IMR-90 (cell line): ENCODE measurements at regions not wholly inside any gene's neighbourhood (a gene's known extent, or its start where the extent isn't known, plus 50 kb on each side); places are given as distances from the start of the nearest gene placed in this dataset.
A peak's percentile ranks its signal among the peaks of the same experiment; 100 is the strongest.

Experiments used
- ATAC-seq: fragments of 200-7000 bp; cut with Tn5 transposase; 2 replicates; pipeline ENCODE4 v1.9.1; 2020; ENCODE audit warnings: low read depth, mild to moderate bottlenecking, moderate library complexity
- BruUV-seq: library from RNA; stranded (reverse); fragments of 400-500 nt; replicated peaks from 2 replicates; lab custom pipeline; 2021; lab: Mats Ljungman, UMichigan
- CTCF ChIA-PET: fragments of 300-600 bp; formaldehyde crosslinking; extraction: SDS; loops from one replicate; lab custom pipeline; 2021; ENCODE audit warnings: antibody characterized with exemption; lab: Yijun Ruan, JAX
- POLR2A ChIA-PET: fragments of 300-600 bp; sonication (Branson Sonifier 250); formaldehyde crosslinking; loops from one replicate; lab custom pipeline; 2022; ENCODE audit warnings: antibody characterized with exemption; ENCODE audit not compliant: unreplicated experiment; lab: Charles Lee
- DNase-seq: peaks from one replicate; pipeline ENCODE4 v3.0.0; 2013
- H2AFZ ChIP-seq: replicated peaks from 2 replicates; pipeline ENCODE3; 2013; ENCODE audit warnings: low read length, mild to moderate bottlenecking; ENCODE audit not compliant: poor library complexity
- H2AK5ac ChIP-seq: 2 replicates; pipeline ENCODE4 v1.6.1; 2013; ENCODE audit warnings: low read depth, low read length, inconsistent platforms
- H2AK9ac ChIP-seq: replicated peaks from 2 replicates; pipeline ENCODE3; 2013; ENCODE audit warnings: mild to moderate bottlenecking, low read depth, low read length, moderate library complexity; ENCODE audit not compliant: poor library complexity
- H2BK120ac ChIP-seq: 2 replicates; pipeline ENCODE4 v1.6.1; 2013; ENCODE audit warnings: low read depth, low read length, inconsistent platforms
- H2BK15ac ChIP-seq: 3 replicates; pipeline ENCODE4 v1.6.1; 2013; ENCODE audit warnings: low read depth, low read length, inconsistent platforms
- H2BK20ac ChIP-seq: 2 replicates; pipeline ENCODE4 v1.6.1; 2013; ENCODE audit warnings: low read depth, mild to moderate bottlenecking, inconsistent platforms, low read length, moderate library complexity
- H2BK5ac ChIP-seq: 2 replicates; pipeline ENCODE4 v1.6.1; 2013; ENCODE audit warnings: mild to moderate bottlenecking, low read depth, low read length, inconsistent platforms; ENCODE audit not compliant: poor library complexity, severe bottlenecking
- H3K14ac ChIP-seq: replicated peaks from 2 replicates; pipeline ENCODE4 v1.6.1; 2013; ENCODE audit warnings: low read depth, low read length, inconsistent platforms
- H3K18ac ChIP-seq: 2 replicates; pipeline ENCODE4 v1.6.1; 2013; ENCODE audit warnings: low read depth, low read length, control low read depth
- H3K23ac ChIP-seq: 2 replicates; pipeline ENCODE4 v1.6.1; 2013; ENCODE audit warnings: low read depth, low read length, inconsistent platforms
- H3K27ac ChIP-seq: 2 replicates; pipeline ENCODE4 v1.5.1; 2013; ENCODE audit warnings: mild to moderate bottlenecking, control low read depth, low read length; ENCODE audit not compliant: insufficient read depth
- H3K27me3 ChIP-seq: 2 replicates; pipeline ENCODE4 v1.6.1; 2013; ENCODE audit warnings: low read length; ENCODE audit not compliant: control insufficient read depth, insufficient read depth
- H3K36me3 ChIP-seq: 2 replicates; pipeline ENCODE4 v1.6.1; 2013; ENCODE audit warnings: low read length, mixed read lengths; ENCODE audit not compliant: control insufficient read depth, insufficient read depth
- H3K4ac ChIP-seq: 2 replicates; pipeline ENCODE4 v1.6.1; 2013; ENCODE audit warnings: low read depth, low read length, inconsistent platforms
- H3K4me1 ChIP-seq: 2 replicates; pipeline ENCODE4 v1.6.1; 2013; ENCODE audit warnings: low read length, mixed read lengths; ENCODE audit not compliant: control insufficient read depth, insufficient read depth
- H3K4me2 ChIP-seq: 2 replicates; pipeline ENCODE4 v1.6.1; 2013; ENCODE audit warnings: low read depth, mild to moderate bottlenecking, control low read depth, low read length, moderate library complexity
- H3K4me3 ChIP-seq: 2 replicates; pipeline ENCODE4 v1.5.1; 2013; ENCODE audit warnings: low read depth, mild to moderate bottlenecking, control low read depth, low read length, moderate library complexity; ENCODE audit not compliant: insufficient read depth
- H3K56ac ChIP-seq: 2 replicates; pipeline ENCODE4 v1.6.1; 2013; ENCODE audit warnings: low read length, inconsistent platforms; ENCODE audit not compliant: insufficient read depth; ENCODE audit errors: extremely low read depth
- H3K79me1 ChIP-seq, 2 experiments: 2 replicates each; pipeline ENCODE4 v1.6.1; 2013; ENCODE audit warnings: low read length in 2 of 2, inconsistent platforms in 1 of 2, low read depth in 1 of 2
- H3K9ac ChIP-seq: 2 replicates; pipeline ENCODE4 v1.6.1; 2013; ENCODE audit warnings: low read depth, low read length, control low read depth
- H3K9me1 ChIP-seq: 2 replicates; pipeline ENCODE4 v1.6.1; 2013; ENCODE audit warnings: low read length, inconsistent platforms; ENCODE audit not compliant: insufficient read depth
- H3K9me3 ChIP-seq: 2 replicates; pipeline ENCODE4 v1.6.1; 2013; ENCODE audit warnings: low read length; ENCODE audit not compliant: control insufficient read depth, insufficient read depth
- H4K20me1 ChIP-seq: 2 replicates; pipeline ENCODE4 v1.6.1; 2013; ENCODE audit warnings: low read length, inconsistent platforms; ENCODE audit not compliant: insufficient read depth
- H4K5ac ChIP-seq: 2 replicates; pipeline ENCODE4 v1.6.1; 2013; ENCODE audit warnings: mild to moderate bottlenecking, low read depth, low read length, control low read depth
- H4K8ac ChIP-seq, 2 experiments: 2 replicates each; pipeline ENCODE4 v1.6.1; 2013; ENCODE audit warnings: low read depth in 2 of 2, low read length in 2 of 2, control low read depth in 1 of 2, inconsistent platforms in 1 of 2
- H4K91ac ChIP-seq: 2 replicates; pipeline ENCODE4 v1.6.1; 2013; ENCODE audit warnings: low read depth, low read length, inconsistent platforms; ENCODE audit not compliant: insufficient read depth
- BHLHE40 ChIP-seq: fragments of 150-350 bp; IDR thresholded peaks from 2 replicates; pipeline ENCODE4 v1.6.1; 2016; ENCODE audit warnings: mild to moderate bottlenecking, low read depth, low read length
- CHD1 ChIP-seq: IDR thresholded peaks from 2 replicates; pipeline ENCODE4 v1.6.1; 2012; ENCODE audit warnings: low read depth, low read length, improper control_type of control experiment
- FOS ChIP-seq: fragments of 150-350 bp; IDR thresholded peaks from 2 replicates; pipeline ENCODE4 v1.6.1; 2016; ENCODE audit warnings: low read depth, low read length
- MAZ ChIP-seq: IDR thresholded peaks from 2 replicates; pipeline ENCODE4 v1.6.1; 2012; ENCODE audit warnings: low read depth, mild to moderate bottlenecking, low read length, improper control_type of control experiment, moderate library complexity, borderline replicate concordance
- MXI1 ChIP-seq: IDR thresholded peaks from 2 replicates; pipeline ENCODE4 v1.6.1; 2012; ENCODE audit warnings: low read depth, mild to moderate bottlenecking, low read length, moderate library complexity, borderline replicate concordance
- NFE2L2 ChIP-seq: fragments of 150-350 bp; IDR thresholded peaks from 2 replicates; pipeline ENCODE4 v1.6.1; 2016; ENCODE audit warnings: low read depth, mild to moderate bottlenecking, low read length
- POLR2A ChIP-seq: IDR thresholded peaks from 2 replicates; pipeline ENCODE4 v1.6.1; 2012; ENCODE audit warnings: mild to moderate bottlenecking, low read depth, low read length
- RAD21 ChIP-seq: IDR thresholded peaks from 2 replicates; pipeline ENCODE4 v1.6.1; 2012; ENCODE audit warnings: low read length, improper control_type of control experiment
- SMC3 ChIP-seq: fragments of 150-350 bp; IDR thresholded peaks from 2 replicates; pipeline ENCODE4 v1.6.1; 2016; ENCODE audit warnings: low read depth, mild to moderate bottlenecking, antibody characterized with exemption, low read length, moderate library complexity
- WGBS, 2 experiments: methylation state at CpG; one replicate each; pipeline versions ENCODE4 v1.1.5 to v1.1.7; 2013; ENCODE audit warnings: missing lambda C conversion rate in 2 of 2; ENCODE audit not compliant: insufficient read length in 1 of 2; ENCODE audit errors: extremely low coverage in 2 of 2; 5-methylcytosine and 5-hydroxymethylcytosine counted together
- dilution Hi-C: fragments of 300-500 bp; cut with HindIII; formaldehyde crosslinking; loops from one replicate; pipeline ENCODE4 v1.14.3; 2018; ENCODE audit warnings: low sequenced_read_pairs; ENCODE audit not compliant: unreplicated experiment
- in situ Hi-C: fragments of 300-500 bp; cut with MboI; formaldehyde crosslinking; loops from 3 replicates; pipeline ENCODE4 v1.14.3; 2019; ENCODE audit warnings: low sequenced_read_pairs, inconsistent platforms, mixed read lengths
- intact Hi-C: fragments of 100-400 bp; cut with micrococcal nuclease; formaldehyde crosslinking; loops from 2 replicates; pipeline ENCODE4 v1.10.0; 2022
- TF ChIP-seq, protein P1 (sequence below): fragments of 150-350 bp; IDR thresholded peaks from 2 replicates; pipeline ENCODE4 v1.6.1; 2016; ENCODE audit warnings: low read depth, mild to moderate bottlenecking, low read length, moderate library complexity, borderline replicate concordance
- TF ChIP-seq, protein P2 (sequence below): conservative IDR thresholded peaks from 2 replicates; pipeline ENCODE4 v1.5.1; 2012; ENCODE audit warnings: mild to moderate bottlenecking, low read depth, low read length, improper control_type of control experiment

DNA sequence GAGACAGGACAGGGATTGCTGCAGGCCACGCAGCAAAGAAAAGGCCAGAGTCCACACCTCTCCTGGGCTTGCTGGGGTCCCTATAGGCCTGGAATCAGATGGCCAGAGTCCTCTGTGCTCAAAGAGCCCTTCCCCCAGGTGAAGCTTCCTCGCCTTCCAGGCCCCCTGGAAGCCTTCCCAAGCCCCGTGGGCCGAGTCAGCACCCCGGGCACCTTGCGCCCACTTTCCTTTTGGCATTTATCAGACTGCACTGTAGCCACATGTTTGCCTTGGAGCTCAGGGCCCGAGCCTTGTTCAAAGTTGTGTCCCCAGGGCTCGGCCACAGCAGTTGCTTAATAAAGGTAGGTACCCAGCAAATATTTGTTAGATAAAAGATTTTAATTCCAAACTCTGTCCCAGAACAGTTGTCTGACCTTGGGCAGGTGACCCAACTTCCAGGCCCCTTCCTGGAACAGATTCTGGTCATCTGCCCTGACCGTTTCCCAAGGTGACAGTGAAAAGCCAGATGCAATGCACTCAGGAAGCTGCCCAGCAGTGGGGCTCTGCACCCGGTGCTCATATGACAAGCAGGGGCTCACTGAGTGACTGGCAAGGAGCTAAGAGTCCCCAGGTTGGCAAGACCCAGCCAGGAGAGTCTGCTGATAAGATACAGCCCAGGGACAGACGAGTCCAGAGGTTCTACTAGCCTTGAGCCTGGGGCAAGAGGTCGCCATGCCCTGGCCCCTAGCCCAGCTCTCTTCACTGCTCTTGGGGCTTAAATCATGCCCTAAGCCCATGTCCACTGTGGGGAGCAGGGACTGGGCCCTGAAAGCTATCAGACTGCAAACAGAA is 81.2 kb downstream of the PITPNM2 start:
- no peak overlapping the region for H3K4ac ChIP-seq
- no peak overlapping the region for H3K18ac ChIP-seq
- no peak for DNase-seq
- no peak overlapping the region for H4K8ac ChIP-seq
- no peaks in the 10 kb centered on the region for H3K27me3 ChIP-seq
- H3K4me1 ChIP-seq = peaks cover 6% of the 10 kb centered on the region; the same call in 1 of the 2 replicates
- no peak overlapping the region for H2AFZ ChIP-seq
- H2BK5ac ChIP-seq = no peak overlapping the region
- 0 out of 2 replicates have a peak overlapping the region, but pooled peaks have one; percentile 9 for H2AK5ac ChIP-seq
- POLR2A ChIA-PET = no interaction called here
- H3K36me3 ChIP-seq = peaks cover 1% of the 10 kb centered on the region; the same call in 1 of the 2 replicates
- H3K9me3 ChIP-seq = no peaks in the 10 kb centered on the region
- no peak overlapping the region for H3K4me2 ChIP-seq
- H3K23ac ChIP-seq = no peak overlapping the region
- no peak overlapping the region for H3K14ac ChIP-seq
- H4K5ac ChIP-seq = no peak overlapping the region
- no peak overlapping the region for H2AK9ac ChIP-seq
- H3K9me1 ChIP-seq = peaks cover 20% of the 10 kb centered on the region
- no peak overlapping the region for H2BK15ac ChIP-seq
- 93% methylated on average over 4 of the region's 12 CpGs; no CpG with 5 or more reads in 1 of the 2 experiments for WGBS, 2 experiments
- CTCF ChIA-PET = interaction anchor here (0.6 kb wide), 1 partner anchor 58 kb away, joined by 3 read pairs; no protein-coding TSS in a partner anchor
- intact Hi-C loops = no loop called here
- 0 out of 2 replicates have a peak overlapping the region, but pooled peaks have one; percentile 6 for H2BK120ac ChIP-seq
- H4K91ac ChIP-seq = no peak overlapping the region
- in situ Hi-C loops = no loop called here
- H2BK20ac ChIP-seq = no peak overlapping the region
- no peak overlapping the region for H3K56ac ChIP-seq
- dilution Hi-C loops = no loop called here
- BruUV-seq = no TSS peak
- TF ChIP-seq POLR2A (no peak), BHLHE40 (no peak), MAZ (no peak), RAD21 (no peak), SMC3 (no peak), FOS (no peak), NFE2L2 (no peak), CHD1 (no peak), MXI1 (no peak)
- TF ChIP-seq, protein P1, sequence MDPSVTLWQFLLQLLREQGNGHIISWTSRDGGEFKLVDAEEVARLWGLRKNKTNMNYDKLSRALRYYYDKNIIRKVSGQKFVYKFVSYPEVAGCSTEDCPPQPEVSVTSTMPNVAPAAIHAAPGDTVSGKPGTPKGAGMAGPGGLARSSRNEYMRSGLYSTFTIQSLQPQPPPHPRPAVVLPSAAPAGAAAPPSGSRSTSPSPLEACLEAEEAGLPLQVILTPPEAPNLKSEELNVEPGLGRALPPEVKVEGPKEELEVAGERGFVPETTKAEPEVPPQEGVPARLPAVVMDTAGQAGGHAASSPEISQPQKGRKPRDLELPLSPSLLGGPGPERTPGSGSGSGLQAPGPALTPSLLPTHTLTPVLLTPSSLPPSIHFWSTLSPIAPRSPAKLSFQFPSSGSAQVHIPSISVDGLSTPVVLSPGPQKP = no peak
- TF ChIP-seq, protein P2, sequence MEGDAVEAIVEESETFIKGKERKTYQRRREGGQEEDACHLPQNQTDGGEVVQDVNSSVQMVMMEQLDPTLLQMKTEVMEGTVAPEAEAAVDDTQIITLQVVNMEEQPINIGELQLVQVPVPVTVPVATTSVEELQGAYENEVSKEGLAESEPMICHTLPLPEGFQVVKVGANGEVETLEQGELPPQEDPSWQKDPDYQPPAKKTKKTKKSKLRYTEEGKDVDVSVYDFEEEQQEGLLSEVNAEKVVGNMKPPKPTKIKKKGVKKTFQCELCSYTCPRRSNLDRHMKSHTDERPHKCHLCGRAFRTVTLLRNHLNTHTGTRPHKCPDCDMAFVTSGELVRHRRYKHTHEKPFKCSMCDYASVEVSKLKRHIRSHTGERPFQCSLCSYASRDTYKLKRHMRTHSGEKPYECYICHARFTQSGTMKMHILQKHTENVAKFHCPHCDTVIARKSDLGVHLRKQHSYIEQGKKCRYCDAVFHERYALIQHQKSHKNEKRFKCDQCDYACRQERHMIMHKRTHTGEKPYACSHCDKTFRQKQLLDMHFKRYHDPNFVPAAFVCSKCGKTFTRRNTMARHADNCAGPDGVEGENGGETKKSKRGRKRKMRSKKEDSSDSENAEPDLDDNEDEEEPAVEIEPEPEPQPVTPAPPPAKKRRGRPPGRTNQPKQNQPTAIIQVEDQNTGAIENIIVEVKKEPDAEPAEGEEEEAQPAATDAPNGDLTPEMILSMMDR = no peak
- H3K4me3 ChIP-seq = no peak overlapping the region
- H4K20me1 ChIP-seq = peaks cover 39% of the 10 kb centered on the region
- H3K79me1 ChIP-seq = peaks cover 9 to 15% of the 10 kb centered on the region in 2 experiments
- no peak for ATAC-seq
- no peak overlapping the region for H3K27ac ChIP-seq
- no peak overlapping the region for H3K9ac ChIP-seq
